OCI-LY3 (cell line): ENCODE measurements at regions not wholly inside any gene's neighbourhood (a gene's known extent, or its start where the extent isn't known, plus 50 kb on each side); places are given as distances from the start of the nearest gene placed in this dataset.

Experiments used
- H2AFZ ChIP-seq: fragments of 200-600, 300-600 bp; shearing (Covaris generic); 2 replicates; pipeline ENCODE4 v1.6.0; 2014; ENCODE audit warnings: antibody characterized with exemption, low read depth, low read length
- H3K27ac ChIP-seq: fragments of 200-600, 300-600 bp; sonication (generic); 2 replicates; pipeline ENCODE4 v1.5.1; 2014; ENCODE audit warnings: mild to moderate bottlenecking, low read length, moderate library complexity, mixed read lengths
- H3K27me3 ChIP-seq: fragments of 200-600, 300-600 bp; sonication (generic); 2 replicates; pipeline ENCODE4 v1.6.1; 2014; ENCODE audit warnings: low read depth, low read length, mixed read lengths
- H3K36me3 ChIP-seq: fragments of 200-600, 300-600 bp; sonication (generic); replicated peaks from 2 replicates; pipeline ENCODE3; 2014; ENCODE audit warnings: low read depth, low read length, mixed read lengths
- H3K4me1 ChIP-seq: fragments of 300-600, 200-600 bp; sonication (generic); 2 replicates; pipeline ENCODE4 v1.6.1; 2014; ENCODE audit warnings: low read length, mixed read lengths
- H3K4me2 ChIP-seq: fragments of 200-600, 300-600 bp; sonication (generic); 2 replicates; pipeline ENCODE4 v1.6.1; 2014; ENCODE audit warnings: low read length, mixed read lengths
- H3K4me3 ChIP-seq: fragments of 300-600, 200-600 bp; sonication (generic); 2 replicates; pipeline ENCODE4 v1.5.1; 2014; ENCODE audit warnings: antibody characterized with exemption, mild to moderate bottlenecking, low read length, moderate library complexity
- H3K79me2 ChIP-seq: fragments of 300-600, 200-600 bp; shearing (Covaris generic); 2 replicates; pipeline ENCODE4 v1.6.1; 2014; ENCODE audit warnings: mild to moderate bottlenecking, low read length, mixed read lengths
- H3K9ac ChIP-seq: fragments of 300-600, 200-600 bp; shearing (Covaris generic); 2 replicates; pipeline ENCODE4 v1.6.0; 2014; ENCODE audit warnings: mild to moderate bottlenecking, low read length, moderate library complexity
- H3K9me3 ChIP-seq: fragments of 200-600, 300-600 bp; shearing (Covaris generic); 2 replicates; pipeline ENCODE4 v1.6.1; 2014; ENCODE audit warnings: low read length, mixed read lengths; ENCODE audit not compliant: insufficient read depth
- H4K20me1 ChIP-seq: fragments of 200-600, 300-600 bp; sonication (generic); 2 replicates; pipeline ENCODE4 v1.6.1; 2016; ENCODE audit warnings: low read length, mixed read lengths; ENCODE audit not compliant: insufficient read depth
- CTCF ChIP-seq: fragments of 200-600, 300-600 bp; sonication (generic); IDR thresholded peaks from 2 replicates; pipeline ENCODE4 v1.5.1; 2014; ENCODE audit warnings: antibody characterized with exemption, low read length, low read depth
- EZH2phosphoT487 ChIP-seq: fragments of 200-600 bp; shearing (Covaris generic); IDR thresholded peaks from 2 replicates; pipeline ENCODE4 v1.6.1; 2018; ENCODE audit warnings: antibody characterized with exemption, mixed run types, low read depth

GRCh38 chr17:68101987-68102314 is 66.4 kb downstream of the KPNA2 start:
- no peak overlapping the region for H3K27ac ChIP-seq
- no peaks in the 10 kb centered on the region for H3K79me2 ChIP-seq
- no peaks in the 10 kb centered on the region for H4K20me1 ChIP-seq
- peak overlapping the region; percentile 83 for H3K9ac ChIP-seq
- peaks cover 4% of the 10 kb centered on the region for H3K4me1 ChIP-seq
- no peaks in the 10 kb centered on the region for H3K9me3 ChIP-seq
- H3K36me3 ChIP-seq: no peaks in the 10 kb centered on the region
- H3K4me2 ChIP-seq: peak overlapping the region; percentile 77
- peak overlapping the region; percentile 75 for H2AFZ ChIP-seq
- TF ChIP-seq CTCF: no peak
- TF ChIP-seq EZH2phosphoT487: no peak
- peak overlapping the region; percentile 88 for H3K4me3 ChIP-seq
- H3K27me3 ChIP-seq: no peaks in the 10 kb centered on the region

- Histone ChIP-seq H3K36me3 (no peaks in the 10 kb centered on the region), H3K4me2 (peak overlapping the region; percentile 77), H2AFZ (no peak overlapping the region), H3K27me3 (no peaks in the 10 kb centered on the region), H3K9me3 (no peaks in the 10 kb centered on the region), H3K9ac (peak overlapping the region; percentile 83), H3K79me2 (no peaks in the 10 kb centered on the region), H3K4me3 (peak overlapping the region; percentile 88), H3K27ac (no peak overlapping the region), H4K20me1 (no peaks in the 10 kb centered on the region), H3K4me1 (peaks cover 4% of the 10 kb centered on the region)
- no peak for TF ChIP-seq EZH2phosphoT487
- no peak for TF ChIP-seq CTCF
Observed at GRCh38 chr17:68102318-68102758, 66.8 kb downstream of the KPNA2 start.

- Histone ChIP-seq H3K4me1 (peaks cover 4% of the 10 kb centered on the region), H3K36me3 (no peaks in the 10 kb centered on the region), H3K27ac (no peak overlapping the region), H3K9me3 (no peaks in the 10 kb centered on the region), H3K4me2 (peak overlapping the region; percentile 77; the same call in 1 of the 2 replicates), H3K27me3 (no peaks in the 10 kb centered on the region), H3K79me2 (no peaks in the 10 kb centered on the region), H3K4me3 (no peak overlapping the region), H4K20me1 (no peaks in the 10 kb centered on the region), H3K9ac (no peak overlapping the region), H2AFZ (no peak overlapping the region)
- TF ChIP-seq CTCF (no peak), EZH2phosphoT487 (no peak)
Observed at GRCh38 chr17:68103148-68103547, 67.6 kb downstream of the KPNA2 start.

- H3K4me1 ChIP-seq: peaks cover under 1% of the 10 kb centered on the region; the same call in 1 of the 2 replicates
- no peak overlapping the region for H3K4me2 ChIP-seq
- no peaks in the 10 kb centered on the region for H4K20me1 ChIP-seq
- H2AFZ ChIP-seq: no peak overlapping the region
- no peak overlapping the region for H3K27ac ChIP-seq
- no peak overlapping the region for H3K4me3 ChIP-seq
- H3K9me3 ChIP-seq: no peaks in the 10 kb centered on the region
- H3K79me2 ChIP-seq: no peaks in the 10 kb centered on the region
- TF ChIP-seq EZH2phosphoT487 (no peak), CTCF (no peak)
- no peaks in the 10 kb centered on the region for H3K36me3 ChIP-seq
- H3K9ac ChIP-seq: no peak overlapping the region
- no peaks in the 10 kb centered on the region for H3K27me3 ChIP-seq
Observed at GRCh38 chr17:68106085-68106484, 70.5 kb downstream of the KPNA2 start.
